GM18907 (cell line): ENCODE measurements at regions not wholly inside any gene's neighbourhood (a gene's known extent, or its start where the extent isn't known, plus 50 kb on each side); places are given as distances from the start of the nearest gene placed in this dataset.

Experiments
- ATAC-seq: cut with Tn5 transposase; IDR thresholded peaks from one replicate; pipeline ENCODE4 v1.9.1; 2021; ENCODE audit warnings: mild to moderate bottlenecking, moderate library complexity; ENCODE audit not compliant: unreplicated experiment

- no peak for ATAC-seq
Observed at GRCh38 chr5:56337715-56338319, 104.7 kb upstream of the ANKRD55 start.

GRCh38 chr5:56335212-56335611 is 102.1 kb upstream of the ANKRD55 start:
- no peak for ATAC-seq

GRCh38 chr5:56330806-56331205 is 97.7 kb upstream of the ANKRD55 start:
- no peak for ATAC-seq

DNA sequence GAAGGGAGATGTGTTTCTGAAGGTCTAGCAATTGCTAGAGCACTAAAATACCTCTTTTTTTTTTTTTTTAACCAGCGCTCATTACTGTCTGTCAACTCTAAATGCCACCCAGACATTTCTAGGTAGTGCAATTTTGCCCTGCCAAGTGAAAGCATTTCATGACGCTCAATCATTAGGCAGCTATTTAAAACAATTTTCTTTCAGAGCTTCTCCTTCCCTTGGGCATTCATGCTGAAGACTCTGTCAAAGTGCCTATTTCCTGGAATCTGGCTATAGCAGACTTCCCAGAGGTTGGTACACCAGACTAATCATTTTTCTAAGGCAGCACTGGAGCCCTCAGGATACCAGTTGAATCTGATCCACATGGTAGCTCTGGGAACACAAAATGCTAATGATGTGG is 97.0 kb upstream of the ANKRD55 start:
- no peak for ATAC-seq

GRCh38 chr5:56329652-56330051 is 96.5 kb upstream of the ANKRD55 start:
- peak; percentile 63 for ATAC-seq

GRCh38 chr5:56328753-56329560 is 95.8 kb upstream of the ANKRD55 start:
- peak; percentile 68 for ATAC-seq

DNA sequence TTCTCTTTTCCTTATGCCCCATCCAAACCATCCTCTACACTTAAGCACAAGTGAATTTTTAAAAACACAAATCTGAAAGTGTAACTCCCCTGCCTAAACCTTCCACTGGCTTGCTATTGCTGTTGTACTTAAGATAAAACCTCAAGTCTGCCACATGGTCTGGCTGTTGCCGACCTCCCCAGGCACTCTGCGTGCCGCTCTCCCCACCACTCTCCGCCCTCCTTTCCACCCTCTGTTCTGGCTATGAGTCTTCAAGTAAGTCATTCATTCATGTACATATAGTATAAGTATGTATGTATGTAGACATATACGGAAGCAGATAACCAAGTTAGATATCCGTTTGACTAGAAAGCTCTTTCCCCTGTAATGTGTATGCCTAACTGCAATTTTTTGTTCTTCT is 94.7 kb upstream of the ANKRD55 start:
- peak; percentile 62 for ATAC-seq

DNA sequence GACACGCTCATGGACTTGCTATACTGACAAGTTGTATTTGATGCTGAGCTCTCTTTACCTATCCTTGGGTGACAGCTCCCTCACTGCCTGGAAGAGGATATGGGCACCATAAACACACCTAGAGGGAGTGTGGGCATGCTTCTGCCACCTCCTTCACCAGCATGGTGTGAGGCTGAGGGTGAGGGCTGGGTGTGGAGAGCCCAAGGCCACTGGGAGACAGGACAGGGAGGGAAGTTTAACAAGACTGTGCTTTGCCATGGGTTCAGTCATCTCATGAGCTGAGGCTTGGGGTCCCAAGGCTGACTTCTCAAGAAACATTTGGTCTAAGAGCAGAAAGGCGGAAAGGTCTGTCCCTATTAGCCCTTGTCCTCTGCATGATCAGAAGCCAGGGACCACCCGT is 93.6 kb upstream of the ANKRD55 start:
- ATAC-seq = no peak

DNA sequence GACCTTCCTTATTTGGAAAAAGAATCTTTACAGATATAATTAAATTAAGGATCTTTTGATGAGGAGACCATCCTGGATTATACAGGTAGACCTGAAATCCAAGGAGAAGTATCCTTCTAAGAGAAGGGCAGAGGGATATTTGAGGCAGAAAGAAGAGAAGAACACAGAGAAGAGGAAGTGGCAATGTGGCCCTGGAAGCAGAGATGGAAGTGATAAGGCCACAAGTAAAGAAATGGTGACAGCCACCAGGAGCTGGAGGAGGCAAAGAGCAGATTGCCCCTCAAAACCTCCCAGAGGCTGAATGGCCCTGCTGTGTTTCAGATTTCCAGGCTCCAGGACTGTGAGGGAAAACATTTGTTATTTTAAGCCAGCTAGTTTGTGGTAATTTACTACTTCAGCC is 93.0 kb upstream of the ANKRD55 start:
- ATAC-seq = no peak

GRCh38 chr5:56325039-56325438 is 91.9 kb upstream of the ANKRD55 start:
- ATAC-seq = no peak

DNA sequence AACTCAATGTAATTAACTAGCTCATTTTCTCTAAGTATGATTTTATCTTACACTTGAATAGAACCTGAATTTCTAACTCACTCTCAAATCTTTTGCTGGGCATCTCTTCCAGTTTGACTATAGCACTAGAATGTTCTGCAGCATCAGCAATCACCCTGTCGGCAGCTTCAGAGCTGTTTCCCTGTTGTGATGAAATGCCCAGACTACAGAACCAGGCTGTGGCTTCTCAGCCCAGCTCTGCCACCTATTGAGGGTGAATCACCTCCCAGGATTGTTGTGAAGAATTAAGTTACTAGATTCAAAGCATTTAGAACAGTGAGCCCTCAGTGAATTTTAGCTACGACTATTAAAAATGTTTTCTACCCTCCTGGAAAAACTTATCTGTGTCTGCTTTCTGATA is 90.4 kb upstream of the ANKRD55 start:
- no peak for ATAC-seq

DNA sequence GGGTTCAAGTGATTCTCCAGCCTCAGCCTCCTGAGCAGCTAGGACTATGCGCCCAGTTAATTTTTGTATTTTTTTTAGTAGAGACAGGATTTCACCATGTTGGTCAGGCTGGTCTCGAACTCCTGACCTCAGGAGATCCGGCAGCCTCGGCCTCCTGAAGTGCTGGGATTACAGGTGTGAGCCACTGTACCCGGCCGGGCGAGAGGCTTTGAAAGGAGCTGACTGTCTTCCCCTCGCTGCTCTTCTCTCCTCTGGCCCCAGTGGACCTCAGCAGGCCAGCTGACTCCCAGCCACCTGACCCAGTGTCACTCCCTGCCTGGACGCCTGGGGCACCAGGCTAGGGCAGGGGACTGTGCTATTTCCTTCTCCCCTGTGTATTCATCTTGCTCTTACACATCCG is 89.5 kb upstream of the ANKRD55 start:
- ATAC-seq = no peak

DNA sequence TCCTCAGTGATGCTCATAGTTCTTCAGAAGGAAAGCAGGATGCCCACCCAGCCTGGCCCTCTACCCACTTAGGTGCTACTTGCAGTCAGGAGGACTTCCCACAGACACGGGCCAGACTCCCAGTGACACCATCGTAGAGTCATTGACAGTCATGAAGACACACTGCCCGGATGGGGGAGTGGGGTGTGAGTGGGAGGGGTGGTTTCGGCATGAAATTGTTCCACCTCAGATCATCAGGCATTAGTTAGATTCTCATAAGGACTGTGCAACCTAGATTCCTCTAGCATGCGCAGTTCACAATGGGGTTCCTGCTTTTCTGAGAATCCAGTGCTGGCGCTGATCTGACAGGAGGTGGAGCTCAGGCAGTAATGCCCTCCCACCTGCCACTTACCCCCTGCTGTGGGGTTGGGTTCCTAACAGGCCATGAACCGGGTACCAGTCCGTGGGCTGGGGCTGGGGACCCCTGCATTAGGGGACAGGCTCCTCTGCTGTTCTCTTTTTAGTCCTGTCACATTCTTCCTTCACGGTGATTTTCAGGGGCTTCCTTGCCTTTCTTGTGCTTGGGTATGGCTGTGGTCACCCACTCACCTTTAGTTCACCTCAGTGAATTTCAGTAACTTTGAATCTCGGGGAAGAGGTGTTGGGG is 88.2 kb upstream of the ANKRD55 start:
- no peak for ATAC-seq

- no peak for ATAC-seq
Observed at GRCh38 chr5:56320686-56321085, 87.6 kb upstream of the ANKRD55 start.

DNA sequence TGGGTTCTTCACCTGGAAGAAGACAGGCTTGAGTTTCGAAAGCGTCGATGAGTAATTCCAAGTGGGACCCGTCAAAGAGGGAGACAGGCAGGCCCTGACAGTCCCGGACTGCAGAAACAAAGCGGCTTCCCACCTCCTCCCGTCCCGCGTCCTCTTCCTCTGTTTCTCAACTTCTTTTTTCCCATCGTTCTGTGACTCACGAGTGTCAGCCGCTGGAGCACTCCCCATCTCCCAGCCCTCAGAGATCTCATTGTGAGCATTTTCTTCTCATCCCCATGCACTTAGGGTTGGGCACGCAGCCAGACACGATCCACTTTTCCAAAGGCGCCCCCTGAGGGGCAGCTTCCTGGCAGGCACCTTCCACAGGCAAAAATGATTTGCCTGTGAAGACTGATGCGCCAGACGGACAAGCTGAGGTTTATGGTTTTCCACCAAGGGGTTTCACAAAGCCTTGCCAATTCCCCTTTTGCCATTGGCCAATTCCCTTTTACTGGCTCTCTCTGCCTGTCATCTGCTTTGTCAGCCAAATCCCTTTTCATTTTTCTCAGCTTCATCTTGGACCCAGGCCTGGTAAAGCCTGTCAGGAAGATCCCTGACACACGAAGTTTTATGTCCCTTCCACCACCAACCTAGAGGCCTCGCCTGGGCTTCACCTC is 86.5 kb upstream of the ANKRD55 start:
- no peak for ATAC-seq

DNA sequence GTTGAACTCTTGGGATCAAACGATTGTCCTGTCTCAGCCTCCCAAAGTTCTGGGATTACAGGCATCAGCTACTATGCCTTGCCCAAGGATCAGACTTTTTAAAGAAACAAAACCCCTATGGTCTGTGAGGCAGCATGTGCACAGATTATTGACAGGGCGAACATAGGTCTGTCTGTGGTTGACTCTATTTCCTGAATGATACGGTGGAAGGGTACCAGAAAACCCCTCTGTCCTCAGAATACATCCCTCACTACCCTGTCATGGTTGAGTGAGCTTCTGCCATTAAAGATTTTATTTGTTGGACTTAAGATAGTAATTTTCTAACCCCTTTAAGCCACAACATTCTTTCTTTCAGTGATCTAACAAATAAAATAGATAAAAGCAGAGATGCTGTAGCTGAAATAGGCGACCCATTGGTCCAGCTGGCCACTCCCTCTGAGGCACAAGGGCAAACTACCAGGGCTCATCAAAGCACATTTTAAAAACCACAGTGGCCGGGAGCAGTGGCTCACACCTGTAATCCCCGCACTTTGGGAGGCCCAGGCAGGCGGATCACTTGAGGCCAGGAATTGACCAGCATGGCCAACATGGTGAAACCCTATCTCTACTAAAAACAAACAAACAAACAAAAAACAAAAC is 84.9 kb upstream of the ANKRD55 start:
- peak; percentile 85 for ATAC-seq

DNA sequence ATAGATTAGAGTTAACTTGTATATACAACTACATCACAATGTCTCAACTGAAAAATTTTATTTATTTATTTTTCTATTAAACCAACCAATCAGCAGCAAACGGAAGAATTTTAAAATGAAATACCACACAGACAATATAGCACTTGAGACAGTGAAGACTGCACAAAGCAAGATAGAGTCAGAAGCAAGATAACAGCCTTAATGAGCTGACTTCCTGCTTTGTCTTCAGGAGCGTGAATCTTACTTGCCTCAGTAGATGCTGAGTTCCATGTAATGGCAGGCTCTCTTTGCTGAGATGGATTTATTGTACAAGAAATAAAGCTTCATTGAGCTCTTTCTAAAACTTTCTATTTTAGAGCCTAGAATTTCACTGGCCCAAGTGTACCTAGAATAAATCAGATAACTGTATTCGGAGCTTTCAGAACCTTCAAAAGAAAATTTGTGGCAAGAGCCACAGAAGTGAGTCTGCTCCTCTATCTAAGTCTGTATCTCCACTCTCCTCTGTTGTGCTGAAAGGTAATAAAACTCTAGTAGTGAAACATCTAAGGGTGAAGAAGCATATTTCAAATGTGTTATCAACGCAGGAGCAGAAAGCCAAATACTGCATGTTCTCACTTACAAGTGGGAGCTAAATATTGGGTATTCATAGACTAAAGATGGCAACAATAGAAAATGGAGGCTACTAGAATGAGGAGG is 83.3 kb upstream of the ANKRD55 start:
- ATAC-seq = no peak

DNA sequence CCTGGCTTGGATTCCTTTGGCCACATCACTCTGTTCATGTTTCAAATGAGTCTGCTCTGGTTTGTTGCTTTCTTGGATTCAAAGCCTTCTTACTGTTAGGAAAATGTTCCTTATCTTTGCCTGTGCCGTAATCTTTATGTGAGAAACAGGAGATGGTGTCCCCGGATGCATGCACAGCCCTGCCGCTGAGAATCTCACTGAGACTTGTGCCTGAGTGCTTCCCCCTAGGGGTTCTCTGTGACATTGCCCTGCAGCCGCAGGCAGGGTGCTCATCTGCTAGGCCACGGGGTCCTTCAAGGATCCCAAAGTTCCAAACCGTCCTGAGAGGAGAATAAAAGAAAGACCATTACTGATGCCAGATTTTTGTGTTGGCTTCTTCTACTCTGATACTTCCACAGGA is 81.4 kb upstream of the ANKRD55 start:
- ATAC-seq = no peak

GRCh38 chr5:56313596-56313995 is 80.5 kb upstream of the ANKRD55 start:
- no peak for ATAC-seq

DNA sequence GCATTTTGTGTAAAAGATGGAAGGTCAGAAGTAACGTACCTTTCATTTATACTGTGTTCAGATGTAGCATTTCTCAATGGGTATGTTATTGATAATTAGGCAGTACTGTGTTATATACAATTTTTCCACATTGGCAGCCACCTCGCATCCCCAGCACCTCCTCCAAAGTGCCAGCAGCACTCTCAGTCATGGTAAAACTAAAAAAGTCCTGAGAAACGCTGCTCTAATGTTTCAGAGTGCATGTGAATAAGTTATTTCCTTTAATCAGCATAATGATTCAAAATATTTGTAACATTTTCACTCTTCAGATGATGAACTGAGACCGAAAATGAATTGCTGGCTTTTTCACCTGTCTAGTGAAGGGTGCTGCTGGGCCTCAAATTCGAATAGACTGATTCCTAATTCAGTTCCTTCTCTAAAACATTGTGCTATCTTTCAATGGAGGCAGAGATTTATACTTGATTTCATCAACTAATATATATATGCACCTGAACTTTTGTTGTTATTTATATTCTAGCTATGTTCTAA is 79.9 kb upstream of the ANKRD55 start:
- ATAC-seq = peak; percentile 57
